HG03342 (cell line): ENCODE measurements at regions not wholly inside any gene's neighbourhood (a gene's known extent, or its start where the extent isn't known, plus 50 kb on each side); places are given as distances from the start of the nearest gene placed in this dataset.
A peak's percentile ranks its signal among the peaks of the same experiment; 100 is the strongest.

ENCODE experiments used
- ATAC-seq: cut with Tn5 transposase; IDR thresholded peaks from one replicate; pipeline ENCODE4 v1.9.1; 2021; ENCODE audit warnings: mild to moderate bottlenecking, moderate library complexity; ENCODE audit not compliant: unreplicated experiment

GRCh38 chr10:108735380-108735779 lies 1187.9 kb downstream of the XPNPEP1 start:
- ATAC-seq: no peak

DNA sequence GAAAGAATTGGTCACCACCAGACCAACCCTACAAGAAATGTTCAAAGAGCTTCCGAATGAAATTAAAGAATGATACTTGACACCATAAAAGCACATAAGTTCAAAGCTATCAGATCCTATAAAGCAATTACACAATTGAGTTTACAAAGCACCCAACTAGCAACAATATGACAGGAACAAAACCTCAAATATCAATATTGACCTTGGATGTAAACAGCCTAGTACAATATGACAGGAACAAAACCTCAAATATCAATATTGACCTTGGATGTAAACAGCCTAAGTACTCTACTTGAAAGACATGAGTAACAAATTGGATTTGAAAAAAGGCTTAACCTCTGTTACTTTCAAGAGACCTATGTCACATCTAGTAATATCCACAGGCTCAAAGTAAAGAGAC lies 1201.4 kb downstream of the XPNPEP1 start:
- ATAC-seq: no peak

DNA sequence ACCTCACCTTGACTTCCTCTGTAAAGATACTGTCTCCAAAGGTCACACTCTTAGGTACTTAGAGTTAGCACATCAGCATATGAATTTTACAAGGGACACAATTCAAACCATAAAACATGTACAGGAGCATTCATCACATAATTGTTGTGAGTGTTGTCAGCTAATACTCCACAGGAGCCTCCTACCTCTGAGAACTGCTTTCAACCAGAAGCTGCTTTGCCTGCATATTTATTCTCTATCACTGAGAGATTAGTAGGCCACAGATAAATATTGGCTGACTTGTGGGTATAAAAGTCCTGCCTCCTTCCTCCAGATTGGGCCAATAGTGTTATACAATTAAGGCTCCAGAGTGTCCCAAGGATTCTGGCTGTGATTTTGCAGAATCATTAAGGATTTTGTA lies 1207.0 kb downstream of the XPNPEP1 start:
- no peak for ATAC-seq

- no peak for ATAC-seq
Measured at GRCh38 chr10:108709927-108710722, 1213.2 kb downstream of the XPNPEP1 start.

DNA sequence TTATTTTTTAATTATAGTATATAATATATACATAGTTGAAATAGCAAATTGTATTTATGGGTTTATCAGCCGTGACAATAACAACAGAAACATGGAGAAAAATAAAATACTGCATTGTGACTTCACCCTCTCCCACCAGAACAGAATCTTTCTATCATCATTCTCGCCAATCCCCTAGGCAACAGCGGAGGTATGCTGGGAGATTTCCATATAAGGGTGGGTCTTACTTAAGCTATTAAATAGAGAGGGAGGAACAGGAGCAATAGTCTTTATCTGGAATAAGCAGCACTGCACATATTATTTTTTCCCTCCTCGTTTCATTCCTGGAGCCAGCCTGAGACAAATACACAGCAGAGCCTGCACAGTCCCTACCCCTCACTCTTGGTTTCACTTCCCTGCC lies 1214.9 kb downstream of the XPNPEP1 start:
- ATAC-seq: no peak

DNA sequence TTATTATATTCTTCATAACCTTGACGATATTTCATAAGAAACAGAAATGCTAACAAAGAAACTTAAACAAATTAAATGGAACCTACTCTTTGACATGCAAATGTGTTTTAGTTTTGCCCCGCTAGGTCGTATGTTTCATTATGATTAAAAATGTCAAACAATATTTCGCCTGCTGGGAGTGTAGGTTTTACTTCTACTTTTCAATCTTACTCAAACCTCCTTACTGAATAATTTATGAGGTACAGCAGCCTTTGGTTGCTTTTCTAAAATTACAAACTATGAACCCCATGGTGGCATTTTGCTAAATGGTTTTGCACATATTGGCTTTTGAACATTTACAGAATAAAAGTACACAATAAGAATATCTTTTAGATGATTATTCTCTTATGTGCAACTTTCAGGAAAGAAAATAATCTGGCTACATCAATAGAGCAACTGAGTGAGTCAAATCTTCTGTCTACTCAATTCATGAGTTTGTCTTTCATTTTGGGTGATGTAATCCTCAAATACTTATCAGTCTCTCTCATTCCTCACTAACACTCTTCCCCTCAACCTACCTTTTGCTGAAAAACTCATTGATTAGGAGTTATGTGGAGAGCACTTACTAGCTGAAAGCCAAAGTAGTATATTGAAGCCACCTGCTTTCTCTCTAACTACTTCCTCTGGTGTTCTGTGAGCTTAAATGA lies 1226.4 kb downstream of the XPNPEP1 start:
- peak; percentile 91 for ATAC-seq

DNA sequence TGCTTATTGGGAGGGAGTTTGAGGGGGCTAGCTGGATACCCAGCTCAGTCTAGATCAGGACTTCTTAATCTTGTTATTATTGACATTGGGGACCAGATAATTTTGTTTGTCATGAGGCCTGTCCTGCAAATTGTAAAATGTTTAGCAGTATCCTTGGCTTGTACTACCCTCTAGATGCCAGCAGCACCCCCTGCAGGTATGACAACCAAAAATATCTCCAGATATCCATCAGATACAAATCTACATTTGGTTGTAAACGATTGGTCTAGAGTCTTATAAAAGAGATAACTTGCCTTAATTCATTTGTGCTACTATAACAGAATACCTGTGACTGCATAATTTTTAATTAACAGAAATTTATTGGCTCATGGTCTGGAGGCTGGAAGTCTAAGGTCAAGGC lies 1232.2 kb downstream of the XPNPEP1 start:
- no peak for ATAC-seq

- ATAC-seq: no peak
Measured at GRCh38 chr10:108690530-108690929, 1232.8 kb downstream of the XPNPEP1 start.

DNA sequence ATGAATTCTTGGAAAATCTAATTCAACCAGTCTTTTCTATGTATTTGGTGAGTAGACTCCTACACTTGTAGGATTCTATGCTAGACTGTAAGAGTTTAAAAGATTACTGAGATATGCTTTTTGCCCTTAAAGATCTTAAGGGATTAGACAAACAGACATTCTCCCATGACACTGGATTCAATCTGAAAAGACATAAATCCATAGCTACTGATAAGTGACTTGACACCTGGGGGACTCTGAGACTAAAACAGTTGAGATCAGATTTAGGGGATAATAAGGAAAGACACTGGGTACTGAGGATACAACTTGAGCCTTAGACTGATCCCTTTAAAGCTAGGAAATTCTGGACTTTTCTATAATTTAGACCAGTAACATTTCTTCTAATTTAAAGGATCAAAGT lies 1233.4 kb downstream of the XPNPEP1 start:
- no peak for ATAC-seq

- no peak for ATAC-seq
Measured at GRCh38 chr10:108688314-108688713, 1235.0 kb downstream of the XPNPEP1 start.

GRCh38 chr10:108685863-108686531 lies 1237.3 kb downstream of the XPNPEP1 start:
- no peak for ATAC-seq

- ATAC-seq: no peak
Measured at GRCh38 chr10:108684431-108684830, 1238.9 kb downstream of the XPNPEP1 start.

- ATAC-seq: no peak
Measured at GRCh38 chr10:108673741-108674140, 1249.6 kb downstream of the XPNPEP1 start.

DNA sequence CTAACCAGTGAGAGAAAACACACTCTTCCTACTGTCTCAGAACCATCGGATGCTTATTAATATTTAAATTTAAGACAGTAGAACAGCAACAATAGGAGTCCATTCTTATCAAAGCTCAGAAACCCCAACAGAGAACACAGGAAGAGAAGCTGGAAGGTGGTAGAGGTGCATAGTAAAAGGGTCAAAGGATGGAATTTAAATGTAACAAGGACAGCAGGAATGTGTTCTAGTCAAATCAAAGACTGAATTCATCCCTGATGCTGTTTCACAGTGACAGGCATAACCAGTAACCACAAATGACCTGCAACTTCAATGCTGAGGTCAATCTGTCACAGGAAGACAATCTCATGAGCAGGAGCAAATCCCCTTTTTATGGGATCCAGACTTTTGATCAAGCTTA lies 1259.7 kb downstream of the XPNPEP1 start:
- ATAC-seq: no peak

DNA sequence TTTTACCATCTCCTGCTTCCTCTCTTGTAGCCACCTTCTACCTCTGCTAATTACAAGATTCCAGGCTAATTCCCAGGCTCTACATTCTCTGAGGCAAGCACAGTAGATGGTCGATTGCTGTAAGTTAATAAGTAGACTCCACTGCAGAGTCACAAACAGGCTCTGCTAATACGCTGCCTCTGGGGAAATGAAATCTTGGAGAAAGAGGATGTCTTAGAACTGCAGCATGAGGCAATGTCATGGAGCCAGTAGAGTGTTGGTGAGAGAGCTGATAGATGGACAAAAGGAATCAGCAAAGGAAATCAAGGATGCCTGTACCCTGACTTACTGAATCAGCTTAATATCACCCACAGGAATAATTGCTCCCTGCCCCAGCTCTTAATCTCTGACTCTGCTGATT lies 1260.3 kb downstream of the XPNPEP1 start:
- ATAC-seq: no peak

DNA sequence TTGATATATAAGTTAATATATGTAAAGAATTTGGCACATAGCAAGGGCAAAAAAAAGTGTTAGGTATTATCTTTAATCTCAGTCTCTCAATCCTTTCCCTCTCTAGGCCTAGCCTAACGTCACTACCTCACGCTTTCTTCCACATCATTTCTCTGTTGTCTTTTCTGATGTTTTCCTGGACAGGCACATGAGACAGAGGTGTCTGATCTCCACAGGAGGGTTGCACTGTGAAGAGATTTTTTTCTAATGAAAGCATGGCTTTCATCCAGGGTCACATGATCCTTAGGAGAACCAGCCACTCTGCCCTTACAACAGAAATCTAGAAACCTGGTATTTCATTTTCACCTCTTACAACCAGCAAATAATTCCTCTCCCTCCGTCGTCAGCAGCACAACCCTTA lies 1268.3 kb downstream of the XPNPEP1 start:
- ATAC-seq: no peak

GRCh38 chr10:108653531-108653930 lies 1269.8 kb downstream of the XPNPEP1 start:
- no peak for ATAC-seq

GRCh38 chr10:108639010-108639409 lies 1284.3 kb downstream of the XPNPEP1 start:
- ATAC-seq: no peak

- ATAC-seq: no peak
Measured at GRCh38 chr10:108638225-108638624, 1285.1 kb downstream of the XPNPEP1 start.

DNA sequence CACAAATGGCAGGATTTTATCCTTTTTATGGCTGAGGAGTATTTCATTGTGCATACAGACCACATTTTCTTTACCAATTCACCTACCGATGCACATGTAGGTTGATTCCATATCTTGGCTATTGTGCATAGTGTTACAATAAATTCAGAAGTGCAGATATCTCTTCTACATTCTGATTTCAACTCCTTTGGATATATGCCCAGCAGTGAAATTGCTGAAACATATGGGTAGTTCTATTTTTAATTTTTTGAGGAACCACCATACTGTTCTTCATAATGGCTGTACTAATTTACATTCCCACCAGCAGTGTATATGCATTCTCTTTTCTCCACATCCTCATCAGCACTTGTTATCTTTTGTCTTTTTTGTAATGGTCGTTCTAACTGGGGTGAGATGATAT lies 1290.3 kb downstream of the XPNPEP1 start:
- no peak for ATAC-seq

DNA sequence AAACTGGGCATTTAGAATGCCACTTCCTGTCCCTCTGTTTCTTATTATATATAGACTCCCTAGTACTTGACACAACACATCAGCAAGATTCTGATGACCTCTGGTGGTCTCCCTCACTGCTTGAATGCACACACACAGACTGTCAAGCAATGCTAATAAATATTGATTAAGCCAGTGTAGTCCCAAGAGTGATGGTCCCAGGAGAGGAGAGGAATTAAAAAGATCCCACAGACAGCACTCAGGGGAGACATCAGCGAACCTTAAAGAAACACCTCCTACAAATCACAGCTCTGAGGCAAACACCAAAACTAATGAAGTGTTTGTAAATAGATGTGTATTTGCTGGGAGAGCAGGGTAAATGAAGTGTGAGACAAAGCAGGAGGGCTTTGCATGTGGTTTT lies 1291.2 kb downstream of the XPNPEP1 start:
- ATAC-seq: peak; percentile 13

DNA sequence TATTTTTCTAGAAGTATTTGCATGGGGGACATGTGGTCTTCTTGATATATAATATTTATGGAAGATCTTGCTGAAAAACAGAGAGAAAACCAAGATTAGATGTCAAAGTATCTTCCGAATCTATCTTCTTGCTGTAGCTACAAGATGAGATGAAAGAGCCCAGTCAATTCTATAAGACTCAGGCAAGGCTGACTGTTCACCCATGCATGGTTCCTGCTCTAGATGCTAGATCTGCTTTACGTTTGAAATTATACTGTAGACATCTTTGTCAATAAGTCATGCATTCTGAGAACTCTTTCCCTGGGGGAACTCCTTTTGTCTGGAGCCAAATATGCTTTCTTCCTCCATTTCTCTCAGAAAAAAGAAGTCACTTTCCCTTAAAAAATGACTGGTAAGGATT lies 1292.0 kb downstream of the XPNPEP1 start:
- peak; percentile 92 for ATAC-seq
